ENCODE measurements at regions not wholly inside any gene's neighbourhood (a gene's known extent, or its start where the extent isn't known, plus 50 kb on each side); places are given as distances from the start of the nearest gene placed in this dataset.
"Not testable (repeated sequence)": the region's sequence is repeated elsewhere in the genome, so short reads cannot be mapped to it uniquely, and the experiment has no call there.

DNA sequence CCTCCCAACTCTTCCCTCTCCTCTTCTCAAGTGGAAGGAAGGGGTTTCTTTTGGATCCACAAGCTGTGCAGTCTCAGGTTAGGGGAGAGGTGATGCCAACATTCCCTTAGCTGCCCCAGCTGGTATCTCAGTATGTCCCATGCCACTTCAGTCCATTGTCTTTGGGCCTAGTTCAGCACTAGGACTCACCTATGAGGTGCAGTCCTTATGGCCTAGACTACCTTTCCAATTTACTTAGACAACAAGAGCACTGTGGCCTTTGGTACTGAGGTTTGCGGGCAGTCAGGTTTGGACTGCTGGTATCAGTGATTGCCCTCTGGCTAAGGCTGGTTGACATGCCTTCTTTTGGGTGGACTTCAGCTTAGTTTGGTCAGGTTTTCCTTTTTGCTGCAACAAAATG is 159.9 kb downstream of the POTEH start:
- DNase-seq, result not testable (repeated sequence)

DNA sequence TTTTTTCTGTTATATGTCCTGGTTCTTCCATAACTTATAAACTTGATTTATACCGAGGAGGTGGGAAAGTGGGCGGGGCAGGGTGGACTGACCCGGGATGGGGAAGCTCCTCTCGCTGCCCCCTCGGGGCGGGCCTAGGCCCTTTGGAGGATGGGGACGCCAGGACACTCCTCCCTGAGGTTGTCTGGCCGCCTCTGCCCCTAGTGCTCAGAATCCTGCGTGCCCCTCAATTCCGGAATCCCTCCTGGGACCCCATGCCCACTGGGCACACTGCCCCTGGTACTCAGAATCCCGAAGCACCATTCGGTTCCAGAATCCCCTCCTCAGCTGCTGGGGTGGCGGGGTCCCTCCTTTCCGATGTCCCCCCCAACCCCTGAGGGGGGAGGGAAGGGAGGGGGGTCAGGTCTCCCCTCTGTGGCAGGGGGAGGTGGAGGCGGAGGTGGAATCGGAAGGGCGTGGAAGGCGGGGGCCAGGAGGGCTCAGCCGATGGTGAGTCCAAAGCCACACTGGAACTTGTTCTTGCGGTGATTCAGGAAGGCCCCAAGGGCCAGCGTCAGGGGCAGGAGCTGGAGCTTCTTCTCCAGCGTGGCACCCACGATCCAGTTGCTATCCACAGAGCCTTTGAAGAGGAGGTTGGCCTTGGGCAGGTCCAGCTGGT is 164.0 kb downstream of the POTEH start:
- DNase-seq, result not testable (repeated sequence)

DNA sequence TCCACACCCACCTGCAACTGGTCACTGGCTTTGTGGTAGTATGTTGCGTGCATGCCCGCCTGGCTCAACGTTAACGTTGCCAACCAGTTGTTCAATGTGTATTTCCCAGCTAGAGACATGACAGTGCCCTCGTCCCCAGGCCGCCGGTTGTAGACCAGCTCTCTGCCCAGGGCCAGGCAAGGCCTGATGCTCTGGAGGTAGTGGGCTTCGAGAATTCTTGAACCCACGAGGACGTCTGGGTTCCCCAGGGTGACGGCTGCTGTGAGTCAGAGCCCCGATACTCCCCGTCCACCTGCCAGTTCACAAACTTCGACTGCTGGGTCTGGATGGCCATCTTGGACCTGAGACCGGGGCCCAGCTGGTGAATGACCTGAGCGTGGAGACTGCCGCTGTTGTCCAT is 164.6 kb downstream of the POTEH start:
- DNase-seq, result not testable (repeated sequence)

DNA sequence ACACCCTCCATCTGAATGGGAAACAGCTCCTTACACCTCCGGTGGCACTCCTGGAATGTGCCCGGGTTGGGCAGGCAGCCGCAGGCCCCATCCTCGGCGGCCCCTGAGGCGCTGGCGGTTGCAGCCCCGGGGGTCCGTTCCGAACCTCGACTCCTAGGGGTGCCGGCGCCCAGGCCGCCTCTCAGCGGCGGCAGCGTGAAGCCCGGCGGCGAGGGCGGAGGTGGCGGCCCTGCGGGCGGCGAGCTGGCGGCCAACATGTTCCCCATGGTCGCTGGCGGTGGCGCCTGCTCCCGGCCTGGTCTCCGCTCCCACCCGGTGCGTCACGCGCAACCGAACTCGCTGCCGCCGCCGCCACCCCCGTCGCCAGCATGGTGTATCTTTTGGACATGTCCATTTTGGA is 165.2 kb downstream of the POTEH start:
- DNase-seq, result not testable (repeated sequence)

DNA sequence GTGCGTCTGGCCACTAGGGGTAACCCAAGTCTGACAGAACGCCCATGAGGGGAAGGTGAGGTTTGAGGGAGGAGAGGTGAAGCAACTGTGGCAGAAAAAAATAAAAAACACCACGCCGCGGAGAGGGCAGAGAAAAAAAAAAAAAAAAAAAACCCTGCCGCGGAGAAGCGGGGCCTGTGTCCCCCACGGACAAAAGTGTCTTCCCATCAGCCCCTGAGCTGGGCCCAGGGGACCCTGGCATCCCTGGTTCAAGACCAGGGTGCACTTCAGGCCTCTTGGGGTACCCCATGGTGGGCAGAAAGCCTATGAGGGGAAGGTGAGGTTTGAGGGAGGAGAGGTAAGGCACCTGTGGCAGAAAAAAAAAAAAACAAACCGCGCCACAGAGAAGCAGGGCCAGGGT is 191.1 kb downstream of the POTEH start:
- DNase-seq, result not testable (repeated sequence)

DNA sequence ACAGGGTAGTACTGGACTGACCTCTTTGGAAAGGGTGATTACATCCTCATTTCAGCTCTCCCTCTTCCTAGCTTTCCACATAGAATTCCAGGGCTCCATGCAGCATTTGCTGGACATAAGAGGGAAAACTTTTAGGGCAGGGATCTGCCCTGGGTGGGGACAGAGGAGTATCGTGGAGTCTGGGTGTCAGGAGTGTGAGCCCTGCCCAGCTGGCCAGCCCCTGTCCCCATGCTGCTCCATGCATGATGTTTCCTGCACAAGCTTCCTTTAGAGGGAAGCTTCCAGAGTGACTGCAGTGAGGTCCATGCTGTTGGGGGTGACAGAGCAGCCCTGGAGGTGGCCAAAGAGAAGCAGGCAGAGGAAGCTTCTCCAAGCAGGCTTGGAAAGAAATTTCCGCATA is 214.5 kb downstream of the POTEH start:
- not testable (repeated sequence) for DNase-seq

DNA sequence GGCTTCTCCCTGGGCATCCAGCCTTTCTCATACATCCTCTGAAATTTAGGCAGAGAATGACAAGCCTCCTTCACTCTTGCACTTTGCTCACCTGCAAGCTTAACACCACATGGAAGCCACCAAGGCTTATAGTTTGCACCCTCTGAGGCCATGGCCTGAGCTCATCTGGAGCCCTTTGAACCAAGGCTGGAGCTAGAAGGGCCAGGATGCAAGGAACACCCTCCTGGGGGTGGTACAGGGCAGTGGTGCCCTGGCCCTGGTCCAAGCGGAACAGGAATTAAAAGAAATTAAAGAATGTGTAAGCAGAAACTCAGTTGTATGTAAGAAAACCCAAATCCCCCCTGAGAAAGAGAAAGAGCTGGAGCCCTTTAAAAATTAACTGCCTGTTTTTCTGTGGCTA is 221.9 kb downstream of the POTEH start:
- not testable (repeated sequence) for DNase-seq

DNA sequence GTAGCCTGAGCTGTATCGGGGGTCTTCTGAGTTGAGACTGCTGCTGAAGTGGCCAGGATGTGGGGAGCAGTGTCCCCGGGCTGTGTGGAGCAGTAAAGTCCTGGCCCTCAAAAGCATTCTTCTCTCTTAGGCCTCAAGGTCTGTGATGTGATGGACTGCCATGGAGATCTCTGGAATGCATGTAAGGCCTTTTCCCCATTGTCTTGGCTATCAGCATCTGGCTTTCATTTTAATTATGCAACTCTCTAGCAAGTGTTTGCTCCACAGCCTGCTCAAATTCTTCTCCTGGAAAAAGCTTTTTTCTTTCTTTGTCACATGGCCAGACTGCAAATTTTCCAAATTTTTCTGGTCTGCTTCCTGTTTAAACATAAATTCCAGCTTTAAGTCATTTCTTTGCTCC is 229.3 kb downstream of the POTEH start:
- not testable (repeated sequence) for DNase-seq

DNA sequence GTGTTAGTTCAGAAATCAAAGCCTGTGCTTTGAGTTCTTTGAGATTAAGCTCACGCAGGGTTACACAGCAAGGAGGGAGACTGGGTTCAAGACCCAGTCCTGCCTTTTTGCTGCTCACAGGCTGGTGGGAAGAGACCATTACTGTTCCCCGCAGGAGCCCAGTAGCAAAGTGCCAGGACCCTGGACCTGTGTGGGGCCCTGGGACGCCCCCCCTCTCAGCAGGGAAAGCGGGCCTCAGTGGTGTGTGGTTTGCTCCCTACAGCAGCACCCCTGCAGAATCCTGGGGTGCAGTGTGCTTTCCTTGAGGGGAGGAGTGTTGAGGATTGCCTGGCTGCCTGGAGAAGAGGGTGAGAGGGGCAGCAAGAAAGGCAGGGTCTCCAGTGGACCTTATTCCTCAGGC is 231.1 kb downstream of the POTEH start:
- DNase-seq, result not testable (repeated sequence)

DNA sequence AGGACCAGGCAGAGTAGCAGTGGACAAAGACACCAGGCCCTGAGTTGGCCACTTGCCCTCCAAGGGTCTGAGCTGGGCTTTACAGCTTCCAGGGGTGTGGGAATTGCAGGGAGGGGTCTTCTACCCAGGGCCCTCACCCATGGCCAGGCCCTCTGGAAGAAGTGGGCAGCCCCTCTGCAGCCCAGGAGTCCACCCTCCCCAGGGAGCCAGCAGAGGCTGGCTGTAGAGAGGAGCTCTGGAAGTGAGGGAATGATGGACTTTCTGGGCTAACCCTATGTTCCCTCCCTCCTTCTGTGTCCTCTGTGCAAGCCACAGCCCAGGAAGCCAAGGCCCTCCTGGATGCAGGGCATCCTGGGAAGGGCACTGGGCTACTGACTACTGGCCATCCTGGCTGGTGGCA is 232.3 kb downstream of the POTEH start:
- not testable (repeated sequence) for DNase-seq

DNA sequence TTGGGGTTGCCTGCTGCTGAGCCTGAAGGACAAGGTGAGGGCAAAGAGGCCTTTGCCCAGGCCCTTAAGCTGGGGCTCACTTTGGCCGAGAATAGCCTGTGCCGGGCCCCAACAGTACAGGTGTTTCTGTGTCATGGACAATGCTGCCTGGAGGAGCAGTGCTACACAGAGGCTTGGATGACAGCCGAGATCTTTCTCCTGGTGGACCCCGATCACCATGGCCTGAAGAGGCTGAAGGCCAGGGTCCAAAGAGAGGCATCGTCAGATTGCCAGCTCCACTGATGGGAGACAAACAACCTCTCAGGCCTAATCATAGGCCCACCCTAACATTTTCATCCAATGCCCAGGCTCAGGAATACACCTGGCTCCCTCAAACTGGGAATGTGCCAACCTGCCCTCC is 232.8 kb downstream of the POTEH start:
- not testable (repeated sequence) for DNase-seq

DNA sequence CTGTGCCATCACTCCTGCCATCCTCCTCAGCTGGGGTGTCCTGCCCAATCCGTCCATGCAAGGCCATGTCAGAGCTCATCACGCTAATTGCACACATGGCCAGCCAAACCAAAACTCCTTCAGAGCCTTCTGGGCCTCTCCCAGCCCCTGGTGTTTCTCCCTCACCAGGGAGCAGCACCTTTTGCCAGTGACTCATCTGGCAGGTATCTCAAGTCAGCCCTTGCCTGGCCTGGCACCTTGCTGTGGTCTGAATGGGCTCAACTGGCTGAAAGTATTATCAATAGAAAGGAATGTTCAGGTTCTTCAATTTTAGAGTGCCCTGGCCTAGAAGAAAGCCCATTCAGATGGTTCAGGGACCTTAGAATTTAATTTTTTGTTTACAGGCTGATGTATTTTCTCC is 235.0 kb downstream of the POTEH start:
- not testable (repeated sequence) for DNase-seq

DNA sequence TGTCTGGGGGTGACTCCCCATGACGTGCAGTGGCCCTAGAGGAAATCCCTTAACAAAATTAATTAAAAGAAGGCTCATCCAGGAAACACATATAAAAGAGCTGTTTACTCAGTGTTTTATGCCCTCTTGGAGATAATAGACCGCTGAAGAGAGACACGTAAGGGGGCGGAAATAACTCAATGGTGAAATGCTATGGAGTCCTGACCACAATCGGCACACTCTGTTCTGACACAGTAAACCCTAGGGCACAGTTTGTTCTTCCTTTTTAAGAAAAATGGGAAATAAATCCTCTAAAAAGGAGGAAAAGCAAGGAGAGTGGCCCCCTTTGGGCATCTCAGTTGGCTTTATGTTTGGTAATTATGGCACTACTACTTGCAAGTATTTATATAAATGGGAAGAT is 237.3 kb downstream of the POTEH start:
- DNase-seq, result not testable (repeated sequence)
